GM19025 (cell line): ENCODE measurements at regions not wholly inside any gene's neighbourhood (a gene's known extent, or its start where the extent isn't known, plus 50 kb on each side); places are given as distances from the start of the nearest gene placed in this dataset.
"Not testable (repeated sequence)": the region's sequence is repeated elsewhere in the genome, so short reads cannot be mapped to it uniquely, and the experiment has no call there.

Experiments
- ATAC-seq: cut with Tn5 transposase; IDR thresholded peaks from one replicate; pipeline ENCODE4 v1.9.1; 2021; ENCODE audit warnings: mild to moderate bottlenecking, low read depth, moderate library complexity; ENCODE audit not compliant: unreplicated experiment

GRCh38 chr4:22573198-22573597 is 57.3 kb upstream of the ADGRA3 start:
- no peak for ATAC-seq

- no peak for ATAC-seq
These were observed 57.8 kb upstream of the ADGRA3 start for GRCh38 chr4:22573641-22574040.

- no peak for ATAC-seq
These were observed 58.6 kb upstream of the ADGRA3 start for GRCh38 chr4:22574424-22574823.

GRCh38 chr4:22574880-22575279 is 59.0 kb upstream of the ADGRA3 start:
- no peak for ATAC-seq

DNA sequence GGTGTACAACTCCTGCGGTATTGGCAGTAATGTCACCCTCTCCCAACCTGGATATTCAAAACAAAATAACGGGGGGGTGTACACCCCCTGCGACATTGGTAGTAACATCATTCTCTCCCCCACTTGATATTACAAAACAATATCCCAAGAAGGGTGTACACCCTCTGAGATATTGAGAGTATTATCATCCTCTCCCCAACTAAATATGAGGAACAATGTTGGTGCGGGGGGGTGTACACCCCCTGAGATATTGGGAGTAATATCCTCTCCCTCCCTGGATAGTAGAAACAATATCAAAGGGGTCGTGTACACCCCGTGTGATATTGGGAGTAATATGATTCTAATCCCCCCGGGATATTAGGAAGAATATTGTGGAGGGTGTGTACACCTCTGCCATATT is 71.4 kb upstream of the ADGRA3 start:
- no peak for ATAC-seq

DNA sequence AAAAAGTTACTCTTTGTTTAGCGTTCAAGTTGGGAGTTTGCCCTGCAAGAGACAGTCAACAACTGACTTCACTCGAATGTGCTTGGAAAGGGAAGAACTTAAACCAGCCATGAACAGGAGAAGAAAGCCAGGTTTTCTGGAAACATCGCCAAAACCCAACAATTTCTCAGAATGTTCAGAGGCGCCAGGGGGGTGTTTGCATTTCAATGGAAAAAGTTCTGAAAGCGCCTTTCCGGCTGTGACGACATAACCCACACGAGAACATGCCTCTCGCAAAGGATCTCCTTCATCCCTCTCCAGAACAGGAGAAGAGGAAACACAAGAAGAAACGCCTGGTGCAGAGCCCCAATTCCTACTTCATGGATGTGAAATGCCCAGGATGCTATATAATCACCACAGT is 78.1 kb upstream of the ADGRA3 start:
- ATAC-seq, result no peak

- ATAC-seq, result no peak
These were observed 79.8 kb upstream of the ADGRA3 start for GRCh38 chr4:22595684-22596083.

- ATAC-seq, result no peak
These were observed 80.5 kb upstream of the ADGRA3 start for GRCh38 chr4:22596409-22596808.

- no peak for ATAC-seq
These were observed 81.6 kb upstream of the ADGRA3 start for GRCh38 chr4:22597471-22597870.

GRCh38 chr4:22598113-22599047 is 82.5 kb upstream of the ADGRA3 start:
- not testable (repeated sequence) for ATAC-seq

GRCh38 chr4:22599228-22599928 is 83.5 kb upstream of the ADGRA3 start:
- ATAC-seq, result not testable (repeated sequence)

- not testable (repeated sequence) for ATAC-seq
These were observed 84.1 kb upstream of the ADGRA3 start for GRCh38 chr4:22599929-22600432.

- not testable (repeated sequence) for ATAC-seq
These were observed 85.8 kb upstream of the ADGRA3 start for GRCh38 chr4:22601638-22602037.

GRCh38 chr4:22607382-22607781 is 85.4 kb upstream of the GBA3 start:
- peak; percentile 57 for ATAC-seq

- ATAC-seq, result not testable (repeated sequence)
These were observed 82.7 kb upstream of the GBA3 start for GRCh38 chr4:22609951-22610525.

DNA sequence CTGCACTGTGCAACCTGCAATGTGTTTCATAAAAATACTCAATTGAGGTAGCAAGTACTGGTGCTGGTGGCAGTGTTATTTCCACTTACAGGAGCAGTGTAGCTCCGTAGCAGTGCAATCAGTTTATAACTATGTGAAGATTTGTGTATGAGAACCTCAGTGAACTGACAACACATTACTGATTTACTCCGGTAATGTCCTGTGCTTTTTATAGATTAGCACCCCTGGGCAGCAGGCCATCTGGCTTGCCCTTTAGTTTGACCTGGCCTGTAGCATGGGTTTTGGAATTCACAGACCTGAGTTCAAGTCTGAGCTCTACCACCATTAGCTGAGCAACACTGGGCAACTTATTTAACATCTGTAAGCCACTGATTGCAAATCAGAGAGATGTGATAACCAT is 78.6 kb upstream of the GBA3 start:
- ATAC-seq, result no peak

DNA sequence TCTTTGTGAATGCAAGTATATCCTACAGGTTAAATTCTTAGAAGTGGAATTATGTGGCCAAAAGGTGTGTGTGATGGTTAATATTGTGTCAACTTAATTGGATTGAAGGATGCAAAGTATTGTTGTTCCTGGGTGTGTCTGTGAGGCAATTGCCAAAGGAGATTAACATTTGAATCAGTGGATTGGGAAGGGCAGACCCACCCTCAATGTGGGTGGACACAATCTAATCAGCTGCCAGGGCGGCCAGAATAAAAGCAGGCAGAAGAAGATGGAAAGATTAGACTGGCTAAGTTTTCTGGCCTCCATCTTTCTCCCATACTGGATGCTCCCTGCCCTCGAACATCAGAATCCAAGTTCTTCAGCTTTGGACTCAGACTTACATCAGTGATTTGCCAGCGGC is 76.2 kb upstream of the GBA3 start:
- ATAC-seq, result no peak

GRCh38 chr4:22620144-22620543 is 72.6 kb upstream of the GBA3 start:
- ATAC-seq, result not testable (repeated sequence)

GRCh38 chr4:22621970-22622369 is 70.8 kb upstream of the GBA3 start:
- ATAC-seq, result not testable (repeated sequence)

DNA sequence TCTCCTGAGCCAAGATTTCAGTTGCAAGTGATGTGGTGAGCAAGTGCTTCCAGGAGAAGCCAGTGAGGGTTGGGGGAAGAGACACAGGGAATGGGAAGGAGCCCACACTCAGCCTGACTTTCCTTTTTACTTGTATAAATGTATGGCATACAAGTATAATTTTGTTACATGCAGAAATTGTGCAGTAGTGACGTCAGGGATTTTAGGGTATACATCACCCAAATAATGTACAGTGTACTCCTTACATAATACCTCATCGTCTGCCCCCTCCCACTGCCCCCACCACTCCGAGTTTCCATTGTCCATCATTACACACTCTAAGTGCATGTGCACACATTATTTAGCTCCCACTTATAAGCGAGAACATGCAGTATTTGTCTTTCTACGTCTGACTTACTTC is 68.7 kb upstream of the GBA3 start:
- not testable (repeated sequence) for ATAC-seq

DNA sequence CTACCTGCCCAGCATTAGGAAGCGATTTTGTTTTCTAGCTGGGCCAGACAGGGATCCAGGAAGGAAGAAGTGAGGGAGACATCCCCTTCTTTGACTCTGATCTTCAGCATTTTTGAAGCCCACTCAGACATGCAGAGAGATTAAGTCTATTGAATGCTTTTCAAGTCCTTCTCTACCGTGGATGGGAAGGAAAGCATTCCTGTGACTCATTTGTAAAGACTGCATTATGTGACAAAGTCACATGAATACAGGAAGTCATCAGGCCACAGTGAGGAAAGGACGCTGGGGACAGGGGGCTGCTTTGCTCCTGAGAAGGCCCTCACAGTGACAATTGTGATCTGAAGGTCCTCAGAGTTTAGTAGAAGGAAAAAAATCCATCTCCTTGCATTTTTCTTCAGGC is 67.4 kb upstream of the GBA3 start:
- no peak for ATAC-seq
